NCI-H1092 treated with DMSO at 0.1 percent for 48 hours (cell line): ENCODE measurements at regions not wholly inside any gene's neighbourhood (a gene's known extent, or its start where the extent isn't known, plus 50 kb on each side); places are given as distances from the start of the nearest gene placed in this dataset.

Experiments used
- DNase-seq: peaks from one replicate; lab custom pipeline; 2025; lab: John Stamatoyannopoulos, UW

GRCh38 chr7:86972072-86972471 lies 87.4 kb downstream of the ELAPOR2 start:
- no peak for DNase-seq

DNA sequence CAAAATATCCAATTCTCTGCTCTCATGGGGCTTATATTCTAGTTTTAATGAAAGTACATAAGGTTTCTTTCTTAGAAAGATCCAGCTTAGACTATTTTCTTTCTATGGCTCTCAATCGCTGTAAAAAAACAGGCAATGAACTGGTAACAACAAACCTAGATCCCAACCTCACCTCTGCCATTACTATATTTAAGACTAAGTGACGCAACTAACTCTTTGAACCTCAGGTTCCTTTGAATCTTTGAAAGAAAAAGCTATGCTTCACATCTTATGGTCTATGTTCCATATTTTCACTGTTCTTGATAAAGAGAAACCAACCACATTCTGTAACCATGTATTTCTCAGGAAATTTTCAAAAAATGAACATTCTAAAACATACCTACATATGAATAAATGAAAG lies 88.5 kb downstream of the ELAPOR2 start:
- no peak for DNase-seq

- no peak for DNase-seq
These were observed 88.9 kb downstream of the ELAPOR2 start for GRCh38 chr7:86970547-86970946.

DNA sequence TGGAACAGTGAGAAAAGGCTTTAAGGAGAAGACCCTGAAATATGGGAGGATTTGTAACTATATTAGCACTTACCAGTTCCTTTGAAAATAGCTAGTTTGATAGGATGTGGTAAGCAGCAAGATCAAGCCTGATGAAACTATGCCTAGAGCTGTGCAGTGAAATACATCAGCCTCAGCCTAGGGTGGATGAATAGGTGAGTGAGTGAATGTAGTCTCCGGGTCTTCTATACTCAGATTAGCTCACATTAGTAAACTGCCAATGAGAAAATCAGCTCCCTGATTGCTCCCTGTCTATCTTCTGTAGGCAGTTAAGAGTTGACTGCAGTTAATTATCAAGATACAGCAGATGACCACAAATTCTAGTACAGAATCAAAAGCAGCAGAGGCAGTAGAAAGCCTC lies 89.6 kb downstream of the ELAPOR2 start:
- DNase-seq: no peak

DNA sequence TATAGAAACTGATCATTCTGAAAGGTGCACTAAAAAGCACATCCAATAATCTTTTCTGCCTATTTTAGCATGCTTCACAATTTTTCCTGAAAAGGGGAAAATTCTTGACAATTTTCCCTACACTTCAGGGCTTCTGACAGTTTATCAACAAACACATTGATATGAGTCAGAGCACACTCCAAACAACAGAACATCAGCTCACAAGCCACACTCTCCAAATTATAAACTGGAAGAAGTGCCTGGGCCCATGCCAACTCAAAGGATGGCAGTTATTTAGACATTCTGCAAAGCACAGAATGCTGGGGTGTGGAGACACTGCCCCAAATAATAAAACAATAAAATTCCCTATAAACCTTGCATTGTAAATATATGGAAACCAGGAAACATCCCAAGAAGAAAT lies 90.8 kb downstream of the ELAPOR2 start:
- peak; percentile 31 for DNase-seq

- DNase-seq: no peak
These were observed 92.5 kb downstream of the ELAPOR2 start for GRCh38 chr7:86966916-86967315.

DNA sequence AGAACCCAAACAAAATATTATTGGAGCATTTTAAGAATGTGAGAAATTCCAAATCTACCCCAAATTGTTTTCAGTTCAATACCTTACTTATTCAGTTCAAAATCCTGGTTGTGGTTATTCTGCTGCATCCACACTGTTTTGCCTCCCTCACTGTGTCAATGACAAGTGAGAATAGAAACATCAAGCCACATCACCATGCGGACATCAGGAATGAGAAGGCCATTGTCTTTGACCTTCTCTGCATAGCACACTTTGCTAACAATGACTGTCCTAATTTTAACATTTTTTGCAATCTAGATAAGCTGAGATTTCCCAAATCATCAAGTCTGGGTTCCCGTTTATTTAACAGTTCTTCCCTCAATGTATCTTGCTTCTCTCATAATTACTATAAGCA lies 93.7 kb downstream of the ELAPOR2 start:
- DNase-seq: no peak

GRCh38 chr7:86964973-86965726 lies 94.3 kb downstream of the ELAPOR2 start:
- no peak for DNase-seq

DNA sequence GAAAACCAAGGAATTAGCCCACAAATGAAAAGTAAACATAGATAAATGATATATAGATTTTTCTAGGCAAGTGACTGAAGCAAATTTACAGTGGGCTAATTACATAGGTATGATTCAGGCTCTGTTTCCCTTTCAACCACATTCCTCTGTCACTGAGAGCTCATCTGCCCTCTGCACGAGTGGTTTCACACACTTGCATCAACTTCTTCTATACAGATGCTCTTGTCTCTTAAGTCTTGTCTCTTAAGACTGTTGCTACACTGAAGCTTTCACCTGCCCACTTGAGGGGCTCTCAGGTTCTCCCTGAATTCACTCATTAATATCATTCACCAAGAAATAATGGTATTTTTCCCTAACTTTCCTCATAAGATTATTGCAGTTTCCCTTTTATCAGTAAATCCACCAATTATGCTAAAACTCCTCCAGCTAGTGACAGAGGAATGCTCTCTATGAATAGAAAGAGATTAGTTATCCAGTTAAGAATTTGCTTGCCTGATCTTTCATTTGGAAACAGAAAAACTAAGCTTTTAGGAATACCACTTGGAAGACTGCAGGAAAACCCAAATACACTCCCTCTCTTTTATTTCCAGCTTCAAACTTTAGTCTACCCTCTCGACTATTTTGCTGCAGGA lies 95.7 kb downstream of the ELAPOR2 start:
- DNase-seq: no peak

DNA sequence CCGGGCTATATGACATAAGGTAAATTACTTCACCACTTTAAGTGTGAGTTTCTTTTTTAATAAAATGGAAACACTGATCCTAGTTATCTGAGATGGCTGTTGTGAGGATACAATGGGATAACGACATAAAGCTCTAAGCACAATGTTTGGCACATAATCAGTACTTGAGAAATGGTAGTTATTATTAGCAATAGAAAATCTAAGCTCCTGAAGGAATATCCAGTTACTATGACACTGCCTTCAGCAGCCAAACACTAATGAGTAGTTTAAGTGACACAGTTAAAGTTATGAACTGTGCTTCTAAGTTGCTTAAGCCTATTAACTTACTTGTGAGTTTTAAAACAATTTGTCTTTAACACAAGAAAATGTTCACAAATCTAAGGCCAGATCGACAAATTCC lies 96.8 kb downstream of the ELAPOR2 start:
- DNase-seq: no peak

- DNase-seq: no peak
These were observed 97.8 kb downstream of the ELAPOR2 start for GRCh38 chr7:86961686-86962085.

GRCh38 chr7:86958380-86958779 lies 101.1 kb downstream of the ELAPOR2 start:
- no peak for DNase-seq

DNA sequence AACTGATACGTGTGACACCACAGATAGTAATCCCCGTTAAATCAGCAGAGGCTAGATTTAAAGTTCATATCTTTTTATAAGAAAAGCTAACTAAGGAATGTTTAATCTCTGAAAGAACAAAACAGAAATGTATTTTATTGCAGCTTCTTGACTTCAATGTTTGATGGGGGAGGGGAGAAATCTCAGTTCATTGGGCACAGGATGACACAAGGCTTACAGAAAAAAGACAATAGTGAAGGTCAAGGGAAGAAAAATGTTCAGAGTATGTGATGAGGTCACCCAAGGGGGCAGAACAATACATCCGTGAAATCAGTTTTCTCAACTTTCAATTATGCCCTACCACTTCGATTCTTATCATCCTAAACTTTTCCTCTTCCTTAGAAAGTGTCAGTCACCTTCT lies 102.9 kb downstream of the ELAPOR2 start:
- DNase-seq: no peak

DNA sequence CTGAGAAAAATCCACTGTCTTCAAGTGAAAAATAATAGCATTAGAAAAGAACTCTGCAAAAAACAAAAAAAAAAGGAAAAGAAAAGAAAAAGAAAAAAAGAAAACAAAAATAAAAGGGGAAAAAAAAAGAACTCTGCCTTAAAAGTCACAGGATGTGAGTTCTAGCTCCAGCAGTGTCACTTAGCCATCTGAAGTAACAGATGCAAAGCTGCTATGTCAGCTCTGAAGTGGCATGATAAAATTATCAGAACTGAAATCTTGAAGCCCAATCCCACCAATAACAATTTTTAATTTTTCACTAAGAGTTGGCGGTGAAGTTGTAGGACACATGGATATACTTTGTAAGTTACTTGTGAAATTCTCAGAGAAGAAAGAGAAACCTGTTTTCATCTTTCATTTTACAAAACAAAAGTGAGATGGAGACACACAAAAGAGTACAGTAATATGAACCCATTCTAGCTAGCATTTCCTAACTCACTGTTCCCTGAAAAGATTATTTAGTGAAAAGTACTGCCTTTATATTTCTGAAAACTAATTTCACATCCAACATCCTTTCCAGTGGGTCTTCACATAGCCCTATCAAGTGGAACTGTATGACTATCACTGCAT lies 103.5 kb downstream of the ELAPOR2 start:
- no peak for DNase-seq

GRCh38 chr7:86954971-86955370 lies 104.5 kb downstream of the ELAPOR2 start:
- DNase-seq: no peak

- no peak for DNase-seq
These were observed 105.7 kb downstream of the ELAPOR2 start for GRCh38 chr7:86953653-86954336.

- DNase-seq: no peak
These were observed 106.2 kb downstream of the ELAPOR2 start for GRCh38 chr7:86953219-86953618.

DNA sequence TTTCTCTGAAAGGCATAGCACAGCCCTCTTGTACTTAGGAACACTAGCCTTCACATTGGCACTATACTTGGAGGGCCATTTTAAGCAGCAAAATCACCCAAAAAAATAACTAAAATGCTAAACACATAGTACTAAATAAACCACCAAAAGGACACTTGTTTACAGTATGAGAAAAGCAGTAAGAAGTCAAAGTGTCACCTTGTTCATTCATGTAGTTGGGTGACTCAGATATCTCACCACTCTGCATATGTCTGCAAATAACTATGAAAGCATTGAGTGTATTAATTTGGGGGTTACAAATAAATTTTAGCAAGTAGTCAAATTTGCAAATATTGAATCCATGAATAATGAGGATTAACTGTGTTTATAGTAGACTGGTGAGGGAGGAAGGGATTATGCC lies 107.6 kb downstream of the ELAPOR2 start:
- no peak for DNase-seq

GRCh38 chr7:86950944-86951343 lies 108.5 kb downstream of the ELAPOR2 start:
- no peak for DNase-seq

DNA sequence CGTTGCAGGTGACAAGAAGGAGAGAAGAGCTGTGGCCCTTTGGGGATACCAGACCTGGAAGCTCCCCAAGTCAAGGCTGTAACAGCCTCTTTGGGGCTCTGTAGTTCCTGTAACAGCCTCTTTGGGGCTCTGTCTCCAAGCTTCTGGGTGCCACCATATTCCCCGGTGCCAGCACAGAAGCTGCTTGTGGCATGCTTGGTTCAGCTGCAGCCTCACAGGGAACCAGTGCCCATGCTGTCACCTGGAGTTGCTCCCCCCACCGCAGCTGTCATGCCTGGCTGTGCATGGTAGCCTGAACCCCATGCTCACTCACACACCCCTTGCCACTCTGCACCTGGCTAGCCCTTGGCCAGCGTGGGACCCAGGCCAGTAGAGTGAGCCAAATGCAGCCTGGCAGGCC lies 109.1 kb downstream of the ELAPOR2 start:
- DNase-seq: no peak

DNA sequence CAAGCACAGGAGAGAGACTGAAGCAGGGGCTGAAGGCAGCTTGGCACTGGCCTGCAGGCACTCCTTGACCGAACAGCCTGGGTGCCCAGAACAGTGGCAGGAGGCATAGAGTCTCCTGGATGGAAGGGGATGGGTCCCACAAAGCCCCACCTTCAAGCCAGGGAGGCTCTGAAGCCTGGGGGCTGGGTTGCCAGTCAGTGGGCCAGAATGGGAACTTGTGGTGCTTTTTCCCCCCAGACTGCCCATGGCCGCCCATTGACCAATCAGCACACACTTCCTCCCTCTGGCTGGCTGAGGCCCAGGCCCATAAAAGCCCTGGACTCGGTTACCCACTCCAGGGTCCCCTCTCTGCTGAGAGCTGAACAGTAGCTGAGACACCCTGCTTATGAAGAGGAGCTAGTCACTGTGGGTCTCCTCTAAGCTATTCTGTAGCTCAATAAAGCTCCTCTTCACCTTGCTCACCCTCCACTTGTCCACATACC lies 109.6 kb downstream of the ELAPOR2 start:
- no peak for DNase-seq

DNA sequence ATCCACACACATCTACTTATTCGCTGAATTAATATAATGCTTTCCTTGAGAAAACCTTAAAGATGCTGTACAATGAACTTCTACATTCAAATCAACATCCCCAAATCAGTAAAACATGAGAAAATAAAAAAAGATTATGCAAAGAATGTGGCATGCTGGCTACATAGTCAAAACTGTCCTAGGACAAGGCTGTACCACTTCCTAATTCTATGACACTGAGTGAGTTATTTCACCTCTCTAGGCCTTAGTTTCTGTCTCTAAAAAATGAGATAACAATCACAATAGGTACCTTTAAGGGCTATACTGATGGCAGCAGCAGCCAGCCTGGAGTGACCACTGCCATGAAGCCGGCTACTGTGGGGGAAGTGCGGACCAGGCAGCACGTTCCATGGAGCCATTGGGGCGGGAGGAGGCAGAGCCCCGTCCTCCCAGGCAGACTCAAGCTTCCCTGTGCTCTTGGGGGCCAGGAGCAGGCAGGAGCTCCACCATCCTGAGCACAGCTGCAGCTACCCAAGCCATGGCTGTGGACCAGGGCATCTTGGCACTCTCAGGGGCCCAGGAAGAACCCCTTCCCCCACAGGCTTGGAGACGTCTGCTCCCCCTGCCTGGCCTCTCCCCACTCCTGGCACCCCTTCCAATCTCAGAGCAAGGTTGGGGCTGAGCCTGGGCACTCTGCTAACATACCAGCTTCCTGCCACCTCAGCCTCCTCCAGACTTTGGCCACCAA lies 110.2 kb downstream of the ELAPOR2 start:
- DNase-seq: no peak
